ENCODE measurements at regions not wholly inside any gene's neighbourhood (a gene's known extent, or its start where the extent isn't known, plus 50 kb on each side); places are given as distances from the start of the nearest gene placed in this dataset.

DNA sequence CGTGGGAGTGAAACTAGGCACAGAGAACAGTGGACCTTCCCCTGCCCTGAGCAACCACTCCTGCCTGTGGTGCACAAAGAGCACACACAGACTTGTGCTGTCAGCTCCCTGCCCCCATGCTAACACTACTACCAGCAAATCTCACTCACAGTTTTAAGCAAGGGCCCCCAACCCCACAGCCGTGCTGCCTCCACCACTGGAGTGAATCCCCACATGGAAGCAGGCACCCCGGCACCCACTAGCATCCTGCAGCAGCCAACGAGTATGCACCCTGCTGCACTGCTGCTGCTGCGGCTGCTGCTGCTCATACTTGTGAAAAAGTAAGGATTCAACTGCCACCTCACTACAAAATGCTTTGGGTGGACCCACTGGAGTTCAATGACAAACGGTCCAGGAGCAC, 435.5 kb downstream of the SLCO4C1 start:
- TF ChIP-seq, protein P1, sequence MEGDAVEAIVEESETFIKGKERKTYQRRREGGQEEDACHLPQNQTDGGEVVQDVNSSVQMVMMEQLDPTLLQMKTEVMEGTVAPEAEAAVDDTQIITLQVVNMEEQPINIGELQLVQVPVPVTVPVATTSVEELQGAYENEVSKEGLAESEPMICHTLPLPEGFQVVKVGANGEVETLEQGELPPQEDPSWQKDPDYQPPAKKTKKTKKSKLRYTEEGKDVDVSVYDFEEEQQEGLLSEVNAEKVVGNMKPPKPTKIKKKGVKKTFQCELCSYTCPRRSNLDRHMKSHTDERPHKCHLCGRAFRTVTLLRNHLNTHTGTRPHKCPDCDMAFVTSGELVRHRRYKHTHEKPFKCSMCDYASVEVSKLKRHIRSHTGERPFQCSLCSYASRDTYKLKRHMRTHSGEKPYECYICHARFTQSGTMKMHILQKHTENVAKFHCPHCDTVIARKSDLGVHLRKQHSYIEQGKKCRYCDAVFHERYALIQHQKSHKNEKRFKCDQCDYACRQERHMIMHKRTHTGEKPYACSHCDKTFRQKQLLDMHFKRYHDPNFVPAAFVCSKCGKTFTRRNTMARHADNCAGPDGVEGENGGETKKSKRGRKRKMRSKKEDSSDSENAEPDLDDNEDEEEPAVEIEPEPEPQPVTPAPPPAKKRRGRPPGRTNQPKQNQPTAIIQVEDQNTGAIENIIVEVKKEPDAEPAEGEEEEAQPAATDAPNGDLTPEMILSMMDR (IDR thresholded peaks at IDR 0.05; ENCODE audit: low read depth, low read length, poor library complexity, severe bottlenecking) = no peak
- no peak for TF ChIP-seq EZH2phosphoT487 (IDR thresholded peaks at IDR 0.05; ENCODE audit: borderline replicate concordance, low read length)

Data from DOHH2 (cell line).